ENCODE measurements at regions not wholly inside any gene's neighbourhood (a gene's known extent, or its start where the extent isn't known, plus 50 kb on each side); places are given as distances from the start of the nearest gene placed in this dataset.

GRCh38 chr9:129377181-129377580, 199.1 kb upstream of the IER5L start:
- TF ChIP-seq EZH2 (IDR thresholded peaks at IDR 0.05; ENCODE audit: low read depth, low read length, severe bottlenecking) = no peak
- no peak for TF ChIP-seq CTCF (IDR thresholded peaks at IDR 0.05; ENCODE audit: control extremely low read depth in 1 of 3, insufficient read depth in 1 of 3, low read depth in 1 of 3, low read length in 3 of 3)
- TF ChIP-seq PHF8 (conservative IDR thresholded peaks at IDR 0.05; ENCODE audit: low read depth, low read length) = no peak
- TF ChIP-seq, protein P1, sequence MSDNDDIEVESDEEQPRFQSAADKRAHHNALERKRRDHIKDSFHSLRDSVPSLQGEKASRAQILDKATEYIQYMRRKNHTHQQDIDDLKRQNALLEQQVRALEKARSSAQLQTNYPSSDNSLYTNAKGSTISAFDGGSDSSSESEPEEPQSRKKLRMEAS (IDR thresholded peaks at IDR 0.05) = no peak
- TF ChIP-seq CEBPB (IDR thresholded peaks at IDR 0.05; ENCODE audit: low read depth, low read length) = no peak
- TF ChIP-seq POLR2A (IDR thresholded peaks at IDR 0.05; ENCODE audit: control extremely low read depth in 1 of 2, low read depth in 2 of 2, low read length in 2 of 2) = no peak
- TF ChIP-seq BRCA1 (IDR thresholded peaks at IDR 0.05; ENCODE audit: low read depth, low read length) = no peak
- no peak for TF ChIP-seq TAF1 (IDR thresholded peaks at IDR 0.05; ENCODE audit: low read depth, low read length)
- no peak for TF ChIP-seq SP1 (IDR thresholded peaks at IDR 0.05; ENCODE audit: low read depth, low read length)
- no peak for TF ChIP-seq RFX5 (IDR thresholded peaks at IDR 0.05; ENCODE audit: borderline replicate concordance, low read depth, low read length)
- TF ChIP-seq ZNF274 (IDR thresholded peaks at IDR 0.05; ENCODE audit: borderline replicate concordance, extremely low read depth, low read length) = no peak
